HPDE6-E6E7 (cell line): ENCODE measurements at regions not wholly inside any gene's neighbourhood (a gene's known extent, or its start where the extent isn't known, plus 50 kb on each side); places are given as distances from the start of the nearest gene placed in this dataset.

Source experiments
- DNase-seq: peaks from one replicate; pipeline ENCODE4 v3.0.0; 2011; ENCODE audit warnings: missing footprints; ENCODE audit errors: extremely low spot score

DNA sequence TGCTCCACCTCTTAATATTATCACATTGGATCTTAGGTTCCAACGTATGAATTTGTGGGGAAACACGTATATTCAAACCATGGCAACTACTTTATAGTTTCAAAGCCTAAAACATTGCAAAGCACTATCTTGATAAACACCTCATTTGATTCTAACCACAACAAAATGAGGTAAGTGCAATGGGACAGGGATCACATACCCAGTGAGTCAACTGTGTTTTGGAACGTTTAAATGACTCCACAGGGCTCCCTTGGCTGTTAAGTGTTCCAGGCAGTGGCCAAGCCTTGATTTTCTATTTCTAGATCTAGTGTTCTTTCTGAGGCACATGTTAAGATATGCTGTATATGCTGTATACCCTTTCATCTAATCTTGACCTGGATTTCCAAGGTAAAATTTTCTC lies 54.5 kb upstream of the C1QTNF7 start:
- DNase-seq, result no peak

DNA sequence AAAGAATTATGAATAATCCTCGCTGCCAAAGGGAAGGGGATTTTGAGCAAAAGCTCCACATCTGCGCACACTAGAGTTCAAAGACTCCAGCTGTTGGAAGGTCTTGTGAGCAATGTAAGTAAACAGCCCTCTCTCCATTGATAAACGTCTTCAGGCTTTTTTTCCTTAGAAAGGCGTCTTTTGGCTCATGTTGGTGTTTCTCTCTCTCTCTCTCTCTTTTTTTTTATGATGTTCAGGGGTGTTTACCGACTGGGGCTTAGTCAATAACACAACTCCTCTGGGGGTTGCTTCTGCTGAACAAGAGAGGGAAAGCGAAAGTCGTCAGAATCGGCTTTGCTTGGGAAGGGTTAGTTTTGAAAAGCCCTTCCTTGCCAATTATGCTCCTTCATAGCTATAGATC lies 53.2 kb upstream of the C1QTNF7 start:
- no peak for DNase-seq

- DNase-seq, result no peak
These were observed 52.2 kb upstream of the C1QTNF7 start for GRCh38 chr4:15375667-15376066.

DNA sequence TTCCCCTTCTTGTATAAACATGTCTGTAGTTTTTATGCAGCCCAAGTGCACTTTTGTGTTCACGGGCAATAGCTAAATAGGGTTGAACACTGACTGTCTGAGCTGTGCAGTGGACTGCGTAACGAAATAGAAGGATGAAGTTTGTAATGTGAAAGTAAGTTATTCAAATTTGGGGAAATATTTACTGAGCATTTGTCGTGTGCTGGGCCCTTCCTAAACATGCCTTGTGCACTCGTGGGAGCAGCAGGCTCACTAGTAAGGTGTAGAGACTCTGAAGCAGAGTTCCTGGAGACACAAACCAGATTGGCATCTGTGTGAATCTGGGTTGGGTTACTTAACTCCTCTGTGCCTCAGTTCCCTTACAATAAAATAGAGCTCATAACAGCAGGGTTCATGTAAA lies 51.7 kb upstream of the C1QTNF7 start:
- no peak for DNase-seq

GRCh38 chr4:15376594-15376993 lies 51.2 kb upstream of the C1QTNF7 start:
- no peak for DNase-seq
